NAMALWA (cell line): ENCODE measurements at regions not wholly inside any gene's neighbourhood (a gene's known extent, or its start where the extent isn't known, plus 50 kb on each side); places are given as distances from the start of the nearest gene placed in this dataset.
"Not testable (repeated sequence)": the region's sequence is repeated elsewhere in the genome, so short reads cannot be mapped to it uniquely, and the experiment has no call there.

ENCODE experiments used
- DNase-seq: peaks from one replicate; pipeline ENCODE4 v3.0.0-alpha.2; 2015; ENCODE audit warnings: low spot score

GRCh38 chr16:5159537-5159936 is 61.9 kb upstream of the EEF2KMT start:
- not testable (repeated sequence) for DNase-seq

- no peak for DNase-seq
Observed at GRCh38 chr16:5158494-5158893, 60.9 kb upstream of the EEF2KMT start.

- not testable (repeated sequence) for DNase-seq
Observed at GRCh38 chr16:5156486-5156885, 58.9 kb upstream of the EEF2KMT start.

GRCh38 chr16:5154006-5154405 is 56.4 kb upstream of the EEF2KMT start:
- DNase-seq, result peak; percentile 51

GRCh38 chr16:5151409-5151808 is 53.8 kb upstream of the EEF2KMT start:
- not testable (repeated sequence) for DNase-seq
